OCI-LY7 (cell line): ENCODE measurements at regions not wholly inside any gene's neighbourhood (a gene's known extent, or its start where the extent isn't known, plus 50 kb on each side); places are given as distances from the start of the nearest gene placed in this dataset.

Experiments used
- EZH2phosphoT487 ChIP-seq: fragments of 200-600 bp; sonication (generic); IDR thresholded peaks from 2 replicates; pipeline ENCODE4 v1.6.1; 2018; ENCODE audit warnings: low read depth, borderline replicate concordance, mild to moderate bottlenecking, mixed run types, antibody characterized with exemption, low read length, moderate library complexity, mixed read lengths
- TF ChIP-seq, protein P1 (sequence below): fragments of 200-600 bp; sonication (generic); conservative IDR thresholded peaks from 2 replicates; pipeline ENCODE4 v1.5.1; 2014; ENCODE audit warnings: mild to moderate bottlenecking, antibody characterized with exemption, low read length, moderate library complexity, mixed read lengths

DNA sequence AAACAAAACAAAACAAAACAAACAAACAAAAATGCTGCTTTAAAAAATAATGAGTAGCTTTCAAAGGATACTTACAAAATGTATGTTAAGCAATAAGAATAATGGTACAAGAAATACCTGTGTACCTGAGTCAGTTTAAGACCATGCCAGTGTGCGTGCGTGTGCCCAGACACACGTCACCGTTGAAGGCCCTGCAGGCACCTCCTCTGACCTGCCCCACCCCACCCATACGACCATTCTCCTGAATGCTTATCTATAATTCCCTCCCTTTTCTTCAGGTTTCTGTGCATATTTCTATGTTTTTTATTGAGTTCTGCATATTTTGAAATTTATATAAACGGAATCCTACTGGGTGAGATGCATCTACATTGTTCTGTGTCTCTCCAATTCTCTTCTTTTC lies 374.2 kb upstream of the KLF6 start:
- TF ChIP-seq, protein P1, sequence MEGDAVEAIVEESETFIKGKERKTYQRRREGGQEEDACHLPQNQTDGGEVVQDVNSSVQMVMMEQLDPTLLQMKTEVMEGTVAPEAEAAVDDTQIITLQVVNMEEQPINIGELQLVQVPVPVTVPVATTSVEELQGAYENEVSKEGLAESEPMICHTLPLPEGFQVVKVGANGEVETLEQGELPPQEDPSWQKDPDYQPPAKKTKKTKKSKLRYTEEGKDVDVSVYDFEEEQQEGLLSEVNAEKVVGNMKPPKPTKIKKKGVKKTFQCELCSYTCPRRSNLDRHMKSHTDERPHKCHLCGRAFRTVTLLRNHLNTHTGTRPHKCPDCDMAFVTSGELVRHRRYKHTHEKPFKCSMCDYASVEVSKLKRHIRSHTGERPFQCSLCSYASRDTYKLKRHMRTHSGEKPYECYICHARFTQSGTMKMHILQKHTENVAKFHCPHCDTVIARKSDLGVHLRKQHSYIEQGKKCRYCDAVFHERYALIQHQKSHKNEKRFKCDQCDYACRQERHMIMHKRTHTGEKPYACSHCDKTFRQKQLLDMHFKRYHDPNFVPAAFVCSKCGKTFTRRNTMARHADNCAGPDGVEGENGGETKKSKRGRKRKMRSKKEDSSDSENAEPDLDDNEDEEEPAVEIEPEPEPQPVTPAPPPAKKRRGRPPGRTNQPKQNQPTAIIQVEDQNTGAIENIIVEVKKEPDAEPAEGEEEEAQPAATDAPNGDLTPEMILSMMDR, result no peak
- no peak for TF ChIP-seq EZH2phosphoT487
